Smooth muscle cell (in vitro differentiated cells): ENCODE measurements at regions not wholly inside any gene's neighbourhood (a gene's known extent, or its start where the extent isn't known, plus 50 kb on each side); places are given as distances from the start of the nearest gene placed in this dataset.

Experiments
- DNase-seq: peaks from one replicate; lab custom pipeline; 2025; ENCODE audit not compliant: unreplicated experiment; lab: John Stamatoyannopoulos, UW
- H2AFZ ChIP-seq: fragments of 200-600 bp; sonication (generic); 2 replicates; pipeline ENCODE4 v1.6.0; 2016; ENCODE audit warnings: antibody characterized with exemption, low read depth, mild to moderate bottlenecking
- H3F3A ChIP-seq: fragments of 200-600 bp; sonication (generic); 2 replicates; pipeline ENCODE4 v1.6.0; 2017; ENCODE audit warnings: antibody characterized with exemption, low read depth
- H3K27ac ChIP-seq: fragments of 200-600 bp; sonication (generic); 2 replicates; pipeline ENCODE4 v1.5.1; 2016; ENCODE audit warnings: low read depth, mild to moderate bottlenecking
- H3K27me3 ChIP-seq: fragments of 200-600 bp; sonication (generic); 2 replicates; pipeline ENCODE4 v1.6.1; 2016; ENCODE audit warnings: low read depth, mild to moderate bottlenecking
- H3K36me3 ChIP-seq: fragments of 200-600 bp; sonication (generic); 2 replicates; pipeline ENCODE4 v1.5.1; 2016; ENCODE audit warnings: low read depth
- H3K4me1 ChIP-seq: fragments of 200-600 bp; sonication (generic); 2 replicates; pipeline ENCODE4 v1.5.1; 2016; ENCODE audit warnings: low read depth
- H3K4me2 ChIP-seq: fragments of 200-600 bp; sonication (generic); 2 replicates; pipeline ENCODE4 v1.6.0; 2016; ENCODE audit warnings: mild to moderate bottlenecking
- H3K4me3 ChIP-seq: fragments of 200-600 bp; sonication (generic); 2 replicates; pipeline ENCODE4 v1.5.1; 2016; ENCODE audit warnings: mild to moderate bottlenecking
- H3K79me2 ChIP-seq: fragments of 200-600 bp; sonication (generic); 2 replicates; pipeline ENCODE4 v1.6.0; 2016; ENCODE audit warnings: low read depth, mild to moderate bottlenecking
- H3K9ac ChIP-seq: fragments of 200-600 bp; sonication (generic); 2 replicates; pipeline ENCODE4 v1.6.0; 2016; ENCODE audit warnings: low read depth
- H3K9me3 ChIP-seq: fragments of 200-600 bp; sonication (generic); replicated peaks from 2 replicates; pipeline ENCODE4 v1.5.1; 2016; ENCODE audit warnings: low read depth
- H4K20me1 ChIP-seq: fragments of 200-600 bp; sonication (generic); 2 replicates; pipeline ENCODE4 v1.6.0; 2016; ENCODE audit warnings: low read depth
- CTCF ChIP-seq: fragments of 200-600 bp; sonication (generic); IDR thresholded peaks from 2 replicates; pipeline ENCODE4 v1.5.1; 2017; ENCODE audit warnings: borderline replicate concordance, mild to moderate bottlenecking, antibody characterized with exemption; ENCODE audit not compliant: insufficient read depth, poor library complexity, severe bottlenecking
- WGBS: methylation state at CpG from one replicate; pipeline ENCODE4 v1.1.7; 2016; ENCODE audit warnings: low lambda C conversion rate; 5-methylcytosine and 5-hydroxymethylcytosine counted together

- H4K20me1 ChIP-seq: no peaks in the 10 kb centered on the region
- H3K36me3 ChIP-seq: no peaks in the 10 kb centered on the region
- no peak overlapping the region for H3K9ac ChIP-seq
- peaks cover 10% of the 10 kb centered on the region for H3K4me1 ChIP-seq
- no peak for DNase-seq
- no peaks in the 10 kb centered on the region for H3K9me3 ChIP-seq
- peak overlapping the region; percentile 57 for H2AFZ ChIP-seq
- H3K4me3 ChIP-seq: peak overlapping the region; percentile 52
- H3K79me2 ChIP-seq: no peaks in the 10 kb centered on the region
- no peaks in the 10 kb centered on the region for H3F3A ChIP-seq
- no peak for TF ChIP-seq CTCF
- peak overlapping the region; percentile 91 for H3K4me2 ChIP-seq
- H3K27ac ChIP-seq: no peak overlapping the region
- H3K27me3 ChIP-seq: peaks cover 44% of the 10 kb centered on the region
- 55% methylated on average over 9 of the region's 9 CpGs for WGBS
These were observed 131.5 kb upstream of the DLX2 start for GRCh38 chr2:172233987-172234715.

- Histone ChIP-seq H3K4me3 (peak overlapping the region; percentile 52), H3K4me2 (peak overlapping the region; percentile 91), H2AFZ (peak overlapping the region; percentile 57), H3K27me3 (peaks cover 44% of the 10 kb centered on the region), H3K4me1 (peaks cover 10% of the 10 kb centered on the region), H3K36me3 (no peaks in the 10 kb centered on the region), H3F3A (no peaks in the 10 kb centered on the region), H3K9me3 (no peaks in the 10 kb centered on the region), H4K20me1 (no peaks in the 10 kb centered on the region), H3K9ac (no peak overlapping the region), H3K27ac (no peak overlapping the region), H3K79me2 (no peaks in the 10 kb centered on the region)
- 4% methylated on average over 51 of the region's 65 CpGs for WGBS
- no peak for DNase-seq
- no peak for TF ChIP-seq CTCF
These were observed 132.3 kb upstream of the DLX2 start for GRCh38 chr2:172234716-172235691.

GRCh38 chr2:172239944-172240590 is 137.4 kb upstream of the DLX2 start:
- no peak overlapping the region for H3K27ac ChIP-seq
- no peak overlapping the region for H3K4me3 ChIP-seq
- H2AFZ ChIP-seq: no peak overlapping the region
- no peaks in the 10 kb centered on the region for H3K79me2 ChIP-seq
- H3K27me3 ChIP-seq: peaks cover 24% of the 10 kb centered on the region
- no peak for TF ChIP-seq CTCF
- no peak for DNase-seq
- 84% methylated on average over 8 of the region's 8 CpGs for WGBS
- H3K36me3 ChIP-seq: no peaks in the 10 kb centered on the region
- no peak overlapping the region for H3K4me2 ChIP-seq
- H3K4me1 ChIP-seq: peaks cover 8% of the 10 kb centered on the region
- no peaks in the 10 kb centered on the region for H4K20me1 ChIP-seq
- H3K9me3 ChIP-seq: no peaks in the 10 kb centered on the region
- no peak overlapping the region for H3K9ac ChIP-seq
- no peaks in the 10 kb centered on the region for H3F3A ChIP-seq
